DMS 273 treated with DMSO at 0.1 percent for 48 hours (cell line): ENCODE measurements at regions not wholly inside any gene's neighbourhood (a gene's known extent, or its start where the extent isn't known, plus 50 kb on each side); places are given as distances from the start of the nearest gene placed in this dataset.
A peak's percentile ranks its signal among the peaks of the same experiment; 100 is the strongest.
"Not testable (repeated sequence)": the region's sequence is repeated elsewhere in the genome, so short reads cannot be mapped to it uniquely, and the experiment has no call there.

Experiments used
- DNase-seq: peaks from one replicate; lab custom pipeline; 2025; lab: John Stamatoyannopoulos, UW

DNA sequence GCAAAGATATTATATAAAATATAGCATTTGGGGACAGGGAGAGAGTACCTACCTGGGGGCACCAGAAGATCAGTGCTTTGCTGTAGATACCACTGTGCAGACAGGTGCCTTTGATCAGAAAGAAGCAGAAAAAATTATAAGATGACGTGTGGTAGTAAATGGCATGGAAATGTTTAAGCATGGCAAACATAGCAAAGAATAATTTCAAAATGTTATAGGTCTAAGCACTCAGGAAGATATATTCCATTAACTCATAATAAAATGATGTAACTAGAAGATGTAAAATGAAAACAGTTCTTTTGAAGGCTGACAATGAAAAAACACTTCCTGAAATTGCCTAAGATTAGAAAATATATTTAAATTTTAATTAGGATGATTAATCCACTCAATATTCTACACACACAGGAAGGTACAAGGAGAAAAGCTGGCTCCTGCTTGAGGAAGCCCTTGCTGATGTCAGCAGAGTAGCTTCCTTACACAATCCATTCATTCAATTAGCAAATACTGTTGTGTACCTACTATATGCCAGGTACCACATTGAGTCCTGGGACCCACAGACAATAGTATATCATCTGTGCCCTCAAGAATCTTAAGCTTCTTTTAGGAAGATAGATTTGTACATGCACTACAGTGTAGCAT, 290.2 kb upstream of the CNR1 start:
- DNase-seq = no peak

GRCh38 chr6:88455317-88455716, 289.2 kb upstream of the CNR1 start:
- no peak for DNase-seq

GRCh38 chr6:88454658-88455057, 288.5 kb upstream of the CNR1 start:
- DNase-seq = no peak

DNA sequence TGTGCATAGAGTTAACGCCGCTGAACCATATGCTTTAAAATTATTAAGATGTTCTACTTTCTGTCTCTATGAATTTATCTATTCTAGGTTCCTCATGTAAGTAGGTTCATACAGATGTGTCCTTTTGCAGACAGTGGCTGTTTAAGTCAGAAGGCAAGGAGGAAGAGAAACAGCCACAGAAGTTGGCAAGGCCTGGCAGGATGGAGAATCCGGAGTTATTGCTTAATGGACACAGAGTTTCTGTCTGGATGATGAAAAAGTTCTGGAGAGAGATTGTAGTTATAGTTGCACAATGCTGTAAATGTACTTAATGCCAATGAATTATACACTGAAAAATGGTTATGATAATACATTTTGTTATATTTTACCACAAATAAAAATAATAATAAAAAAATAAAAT, 283.6 kb upstream of the CNR1 start:
- DNase-seq = no peak

GRCh38 chr6:88445188-88445965, 279.2 kb upstream of the CNR1 start:
- DNase-seq = peak; percentile 50

- no peak for DNase-seq
Measured at GRCh38 chr6:88443554-88443953, 277.4 kb upstream of the CNR1 start.

DNA sequence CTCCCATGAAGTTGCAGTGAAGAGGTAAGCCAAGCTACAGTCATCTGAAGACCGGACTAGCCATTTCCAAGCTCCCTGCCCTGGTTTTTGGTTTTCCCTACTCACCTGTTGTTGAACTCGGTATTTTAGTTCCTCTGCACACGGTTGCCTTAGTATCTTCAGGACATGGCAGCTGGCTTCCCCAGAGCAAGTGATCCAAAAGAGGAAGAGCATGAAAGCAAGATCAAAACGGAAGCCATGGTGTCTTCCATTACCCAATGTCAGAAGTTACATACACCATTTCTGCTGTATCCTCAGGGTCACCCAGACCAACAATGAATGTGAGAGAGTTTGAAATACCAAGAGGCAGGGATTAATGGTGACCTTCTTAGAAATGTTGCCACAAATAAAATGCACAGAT, 276.6 kb upstream of the CNR1 start:
- no peak for DNase-seq

GRCh38 chr6:88441346-88441745, 275.2 kb upstream of the CNR1 start:
- no peak for DNase-seq

DNA sequence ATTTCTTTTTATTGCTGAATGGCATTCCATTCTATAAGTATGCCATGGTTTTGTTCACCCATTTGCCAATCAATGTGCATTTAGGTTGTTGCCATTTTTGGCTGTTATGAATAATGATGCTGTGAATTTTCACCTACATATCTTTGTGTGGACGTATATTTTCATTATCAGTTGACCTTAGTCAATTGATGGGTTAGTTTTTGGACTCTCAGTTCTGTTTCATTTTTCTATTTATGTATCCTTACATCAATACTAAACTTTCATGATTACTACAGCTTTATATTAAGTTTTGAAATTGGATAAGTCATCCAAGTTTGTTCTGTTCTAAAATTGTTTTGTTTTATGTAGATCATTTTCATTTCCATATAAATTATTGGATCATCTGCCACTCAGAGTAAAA, 261.9 kb upstream of the CNR1 start:
- no peak for DNase-seq

DNA sequence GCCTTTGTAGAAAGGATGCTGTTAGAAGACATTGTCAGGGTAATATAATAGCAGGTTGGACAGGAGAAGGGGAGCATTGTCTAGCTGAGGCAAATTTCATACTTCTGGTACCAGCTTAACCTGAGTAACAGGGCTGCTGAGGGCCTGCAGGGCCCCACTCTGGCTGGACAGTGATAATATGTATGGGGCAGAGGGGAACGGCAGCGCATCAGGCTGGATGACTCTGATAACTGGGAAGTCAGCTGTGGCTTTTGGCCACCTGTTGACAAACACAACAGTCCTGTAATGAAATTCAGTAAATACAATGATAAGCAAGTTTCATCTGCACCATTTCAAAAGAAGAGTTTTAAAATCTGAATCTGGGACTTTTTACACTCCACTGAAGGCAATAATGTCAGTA, 259.9 kb upstream of the CNR1 start:
- DNase-seq = no peak

DNA sequence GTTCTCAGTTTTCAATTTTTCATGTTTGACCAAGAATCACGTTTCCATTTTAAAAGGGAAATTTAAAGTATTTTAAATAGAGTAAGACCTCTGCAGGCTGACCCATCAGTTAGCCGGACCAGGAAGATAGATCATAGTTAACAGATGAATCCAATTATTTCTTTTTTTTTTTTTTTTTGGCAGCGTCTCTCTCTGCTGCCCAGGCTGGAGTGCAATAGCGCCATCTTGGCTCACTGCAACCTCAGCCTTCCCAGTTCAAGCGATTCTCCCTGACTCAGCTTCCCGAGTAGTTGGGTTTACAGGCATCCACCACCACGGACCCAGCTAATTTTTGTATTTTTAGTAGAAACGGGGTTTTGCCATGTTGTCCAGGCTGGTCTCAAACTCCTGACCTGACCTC, 256.7 kb upstream of the CNR1 start:
- no peak for DNase-seq

DNA sequence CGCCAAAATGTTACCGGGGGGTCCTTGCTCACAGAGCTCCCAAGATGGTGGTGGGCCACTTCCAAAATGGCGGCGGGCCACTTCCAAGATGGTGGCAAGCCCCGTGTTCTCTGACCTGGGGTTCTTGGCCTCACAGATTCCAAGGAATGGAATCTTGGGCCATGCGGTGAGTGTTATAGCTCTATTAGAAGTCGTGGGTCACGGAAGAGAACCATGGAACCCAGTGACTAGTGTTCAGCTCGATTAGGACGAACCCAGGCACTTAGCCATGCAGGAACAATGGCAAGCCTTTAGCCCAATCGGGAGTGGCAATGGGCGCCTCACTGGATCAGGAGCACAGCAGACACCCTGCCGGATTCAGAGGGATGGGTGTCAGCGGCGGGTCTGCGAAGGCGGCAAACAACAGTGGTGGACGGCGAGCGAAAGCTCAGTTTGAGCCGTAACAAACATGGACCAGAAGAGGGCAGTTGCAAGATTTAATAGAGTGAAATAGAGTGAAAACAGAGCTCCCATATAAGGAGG, 254.9 kb upstream of the CNR1 start:
- DNase-seq = not testable (repeated sequence)

- not testable (repeated sequence) for DNase-seq
Measured at GRCh38 chr6:88418921-88419810, 253.0 kb upstream of the CNR1 start.

DNA sequence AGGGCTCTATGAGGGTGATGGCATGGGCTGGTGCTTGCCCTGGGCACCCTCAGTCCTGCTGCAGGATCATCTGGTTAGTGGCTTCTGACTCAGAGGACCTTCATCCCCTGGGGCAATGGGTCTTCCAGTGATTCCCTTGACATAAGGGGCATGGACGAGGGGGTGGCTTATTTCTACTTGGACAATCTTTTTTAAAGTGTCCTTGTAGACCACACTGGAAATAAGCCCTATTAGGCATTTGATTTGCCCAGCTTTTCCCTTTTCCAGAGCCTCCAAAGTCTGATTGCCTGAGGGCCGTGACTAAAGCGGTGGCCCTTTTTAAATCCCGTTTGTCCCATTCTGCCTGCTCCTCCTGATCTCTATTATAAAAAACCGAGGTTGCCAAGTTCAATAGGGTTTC, 251.2 kb upstream of the CNR1 start:
- not testable (repeated sequence) for DNase-seq

- no peak for DNase-seq
Measured at GRCh38 chr6:88413459-88413858, 247.3 kb upstream of the CNR1 start.

GRCh38 chr6:88408355-88408754, 242.2 kb upstream of the CNR1 start:
- DNase-seq = not testable (repeated sequence)

- not testable (repeated sequence) for DNase-seq
Measured at GRCh38 chr6:88406674-88407073, 240.5 kb upstream of the CNR1 start.

DNA sequence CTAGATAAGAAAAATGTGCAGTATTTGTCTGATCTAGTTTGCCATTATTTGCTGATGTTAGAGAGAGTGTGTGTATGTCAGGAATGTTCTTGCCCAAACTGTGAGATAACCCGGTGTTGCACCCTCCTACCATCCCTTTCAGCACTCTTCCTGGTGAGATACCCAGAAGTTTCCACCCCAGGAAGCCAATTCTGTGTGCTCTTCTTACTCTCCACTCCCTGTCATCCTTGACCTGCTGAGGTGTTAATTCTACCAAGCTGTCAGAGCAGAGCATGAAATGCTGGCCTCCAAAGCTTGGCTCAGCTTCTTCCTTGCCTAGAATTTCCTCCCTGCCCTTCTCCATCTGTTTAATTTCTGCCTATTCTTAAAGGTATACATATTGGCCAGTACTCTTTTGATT, 237.3 kb upstream of the CNR1 start:
- DNase-seq = no peak

- DNase-seq = no peak
Measured at GRCh38 chr6:88402909-88403308, 236.8 kb upstream of the CNR1 start.

- DNase-seq = not testable (repeated sequence)
Measured at GRCh38 chr6:88390998-88391397, 224.9 kb upstream of the CNR1 start.

DNA sequence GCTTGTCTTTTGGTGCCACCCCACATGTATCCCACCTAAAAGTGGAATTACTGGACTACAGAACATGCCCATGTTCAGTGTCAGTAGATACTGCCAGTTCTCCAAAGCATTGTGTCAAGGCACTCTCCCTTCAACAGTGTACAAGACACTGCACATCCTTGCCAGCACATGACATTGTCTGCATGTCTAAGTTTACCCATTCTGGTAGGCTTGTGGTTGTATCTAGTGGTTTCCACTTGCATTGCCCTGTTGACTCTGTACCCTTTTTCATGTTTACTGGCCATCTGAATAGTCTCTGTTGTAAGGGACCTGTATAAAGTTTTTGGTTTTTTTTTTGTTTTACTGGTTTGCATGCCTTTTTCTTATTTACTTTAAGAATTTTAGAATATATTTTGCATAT, 222.4 kb upstream of the CNR1 start:
- DNase-seq = no peak

DNA sequence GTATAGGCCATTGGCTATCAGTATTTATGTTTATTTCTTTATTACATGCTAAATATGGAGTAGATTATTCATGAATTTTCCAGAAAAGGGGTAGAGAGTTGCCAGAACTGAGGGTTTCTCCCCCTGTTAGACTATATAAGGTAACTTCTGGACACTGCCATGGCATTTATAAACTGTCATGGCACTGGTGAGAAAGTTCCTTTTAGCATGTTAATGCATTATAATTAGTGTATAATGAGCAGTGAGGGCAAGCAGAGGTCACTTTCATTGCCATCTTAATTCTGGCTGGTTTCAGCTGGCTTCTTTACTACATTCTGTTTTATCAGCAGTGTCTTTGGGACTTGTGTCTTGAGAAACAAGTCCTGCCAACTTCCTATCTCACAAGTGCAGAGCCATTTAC, 220.0 kb upstream of the CNR1 start:
- DNase-seq = no peak

DNA sequence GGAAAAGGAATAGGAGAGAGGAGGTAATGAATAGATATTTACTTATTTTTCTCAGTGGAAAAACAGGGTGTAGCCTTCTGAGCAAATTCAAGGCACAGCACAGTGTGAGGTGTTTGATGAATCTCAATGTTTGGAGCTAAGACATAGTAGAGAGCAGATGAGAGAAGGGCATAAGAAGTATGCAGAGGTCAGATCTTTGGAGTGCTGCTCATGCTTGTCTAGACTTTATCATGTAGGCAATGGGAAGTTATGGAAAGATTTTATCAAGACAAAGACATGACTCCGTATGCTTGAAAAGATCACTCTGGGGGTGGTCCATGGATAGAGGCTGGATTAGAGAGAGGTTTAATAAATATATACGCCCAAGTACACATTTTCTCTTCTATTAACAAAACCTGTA, 217.0 kb upstream of the CNR1 start:
- DNase-seq = no peak
